K562 (cell line): ENCODE measurements at regions not wholly inside any gene's neighbourhood (a gene's known extent, or its start where the extent isn't known, plus 50 kb on each side); places are given as distances from the start of the nearest gene placed in this dataset.

Experiments
- ATAC-seq: fragments of 200-7000 bp; cut with Tn5 transposase; 3 replicates; pipeline ENCODE4 v1.9.1; 2020; ENCODE audit warnings: moderate library complexity
- BruUV-seq: library from RNA; stranded (reverse); fragments of 400-500 nt; replicated peaks from 2 replicates; lab custom pipeline; 2021; lab: Mats Ljungman, UMichigan
- CTCF ChIA-PET: fragments of 300-600 bp; formaldehyde crosslinking; extraction: SDS; loops from one replicate; lab custom pipeline; 2021; ENCODE audit warnings: low intra/inter-chr PET ratio; lab: Yijun Ruan, JAX
- POLR2A ChIA-PET: fragments of 300-600, 350-650 bp; sonication (Branson Sonifier 250); formaldehyde crosslinking; extraction: SDS; loops from one replicate; lab custom pipeline; 2021; ENCODE audit warnings: antibody characterized with exemption, inconsistent platforms; lab: Yijun Ruan, JAX
- DNase-seq, 4 experiments: peaks; one replicate each; pipeline versions ENCODE4 v3.0.0 to v3.0.0-alpha.2; 2011 to 2018; ENCODE audit warnings: low spot score in 3 of 4, mixed read lengths in 3 of 4; ENCODE audit errors: extremely low read depth in 1 of 4
- FAIRE-seq: peaks from 2 replicates; lab custom pipeline; 2011; peaks lifted over from hg19 to GRCh38; lab: Jason Lieb, UNC
- H2AFZ ChIP-seq: 2 replicates; pipeline ENCODE4 v1.6.0; 2011; ENCODE audit warnings: low read depth, low read length, control low read depth, inconsistent platforms
- H3K27ac ChIP-seq: fragments of 200-600 bp; 3 replicates; pipeline ENCODE4 v1.8.0; 2011; ENCODE audit warnings: low read depth, mild to moderate bottlenecking, control low read depth, inconsistent platforms, low read length, moderate library complexity, mixed read lengths; ENCODE audit errors: extremely low read depth
- H3K27me3 ChIP-seq, 2 experiments: fragments of 300-600 bp in 1 of 2; 2 replicates in 1 of 2; 3 replicates in 1 of 2; pipeline versions ENCODE4 v1.6.0 to v1.8.0; 2011; ENCODE audit warnings: inconsistent platforms in 2 of 2, low read length in 2 of 2, mild to moderate bottlenecking in 1 of 2, mixed read lengths in 1 of 2, moderate library complexity in 1 of 2; ENCODE audit not compliant: control insufficient read depth in 2 of 2, insufficient read depth in 2 of 2
- H3K36me3 ChIP-seq: fragments of 300-600 bp; 3 replicates; pipeline ENCODE4 v1.8.0; 2011; ENCODE audit warnings: mild to moderate bottlenecking, low read length, inconsistent platforms; ENCODE audit not compliant: control insufficient read depth, insufficient read depth
- H3K4me1 ChIP-seq, 2 experiments: fragments of 200-600 bp in 1 of 2; replicated peaks in 1 of 2; 2 replicates in 1 of 2; 3 replicates in 1 of 2; pipeline versions ENCODE4 v1.5.1 to v1.8.0; 2011; ENCODE audit warnings: inconsistent platforms in 2 of 2, low read length in 2 of 2, mild to moderate bottlenecking in 1 of 2, mixed read lengths in 1 of 2, moderate library complexity in 1 of 2; ENCODE audit not compliant: control insufficient read depth in 2 of 2, insufficient read depth in 2 of 2
- H3K4me2 ChIP-seq: 2 replicates; pipeline ENCODE4 v1.6.1; 2011; ENCODE audit warnings: low read length, control low read depth, inconsistent platforms, mixed read lengths; ENCODE audit not compliant: insufficient read depth
- H3K4me3 ChIP-seq: fragments of 200-600 bp; sonication (generic), shearing (Covaris generic); 2 replicates; pipeline ENCODE4 v1.5.1; 2016; ENCODE audit warnings: control low read depth, inconsistent platforms
- H3K79me2 ChIP-seq: fragments of 200-600 bp; 3 replicates; pipeline ENCODE4 v1.8.0; 2011; ENCODE audit warnings: low read length, inconsistent platforms; ENCODE audit not compliant: control insufficient read depth, insufficient read depth
- H3K9ac ChIP-seq, 2 experiments: 2 replicates each; pipeline versions ENCODE4 v1.6.0 to v1.6.1; 2011; ENCODE audit warnings: low read depth in 2 of 2, low read length in 2 of 2, control low read depth in 1 of 2, inconsistent platforms in 1 of 2, mild to moderate bottlenecking in 1 of 2, mixed read lengths in 1 of 2; ENCODE audit not compliant: insufficient read depth in 1 of 2
- H3K9me1 ChIP-seq: one replicate; pipeline ENCODE4 v1.6.0; 2011; ENCODE audit warnings: inconsistent platforms, mild to moderate bottlenecking, low read length, moderate library complexity; ENCODE audit not compliant: control insufficient read depth, insufficient read depth
- H3K9me3 ChIP-seq: replicated peaks from 2 replicates; pipeline ENCODE4 v1.5.1; 2011; ENCODE audit warnings: low read depth, low read length, inconsistent platforms; ENCODE audit not compliant: control insufficient read depth, insufficient read depth
- H4K20me1 ChIP-seq: replicated peaks from 2 replicates; pipeline ENCODE4 v1.6.1; 2011; ENCODE audit warnings: low read length, inconsistent platforms, mixed read lengths; ENCODE audit not compliant: control insufficient read depth, insufficient read depth
- ATF7 ChIP-seq: fragments of 450-650 bp; IDR thresholded peaks from 2 replicates; pipeline ENCODE4 v1.7.1; 2014; ENCODE audit warnings: mild to moderate bottlenecking, moderate library complexity
- CHD4 ChIP-seq: fragments of 200-600 bp; sonication (generic); IDR thresholded peaks from 3 replicates; pipeline ENCODE4 v1.6.1; 2012; ENCODE audit warnings: low read depth, mild to moderate bottlenecking, mixed read lengths, low read length, inconsistent platforms; ENCODE audit not compliant: insufficient read depth, insufficient replicate concordance, poor library complexity, severe bottlenecking
- ETV5 ChIP-seq: sonication (generic); formaldehyde crosslinking; IDR thresholded peaks from 2 replicates; pipeline ENCODE4 v1.4.0; 2020; ENCODE audit warnings: low read depth, mild to moderate bottlenecking, missing genetic modification reagents
- GMEB1 ChIP-seq: fragments of 250-450 bp; sonication (Bioruptor Pico); IDR thresholded peaks from 2 replicates; pipeline ENCODE4 v1.4.0; 2020; ENCODE audit warnings: mild to moderate bottlenecking
- JUND ChIP-seq, 2 experiments: IDR thresholded peaks; 2 replicates in 1 of 2; 3 replicates in 1 of 2; pipeline ENCODE4 v1.6.1; 2011; ENCODE audit warnings: borderline replicate concordance in 2 of 2, low read depth in 2 of 2, low read length in 2 of 2, improper control_type of control experiment in 1 of 2, missing biosample characterization in 1 of 2, missing genetic modification characterization in 1 of 2, missing genetic modification reagents in 1 of 2
- NFE2L1 ChIP-seq: fragments of 450-650 bp; IDR thresholded peaks from 2 replicates; pipeline ENCODE4 v1.6.1; 2016; ENCODE audit warnings: missing genetic modification characterization, low read depth, mild to moderate bottlenecking, missing compliant biosample characterization, moderate library complexity, borderline replicate concordance
- TCFL5 ChIP-seq: fragments of 250-450 bp; sonication (Bioruptor Pico); conservative IDR thresholded peaks from 2 replicates; pipeline ENCODE4 v1.6.1; 2021; ENCODE audit warnings: mild to moderate bottlenecking, moderate library complexity, matching md5 sums
- THRAP3 ChIP-seq: fragments of 450-650 bp; IDR thresholded peaks from 2 replicates; pipeline ENCODE4 v1.6.1; 2016; ENCODE audit warnings: mild to moderate bottlenecking, inconsistent platforms, borderline replicate concordance
- ZNF146 ChIP-seq: IDR thresholded peaks from one replicate; pipeline ENCODE4 v1.6.1; 2018; ENCODE audit warnings: missing compliant biosample characterization; ENCODE audit not compliant: unreplicated experiment
- ZNF780A ChIP-seq: fragments of 250-450 bp; sonication (Bioruptor Pico); IDR thresholded peaks from 2 replicates; pipeline ENCODE4 v1.5.0; 2021; ENCODE audit warnings: mild to moderate bottlenecking
- WGBS: fragments of 100-300 bp; shearing (Covaris generic); methylation state at CpG from one replicate; pipeline ENCODE4 v1.1.6; 2016; ENCODE audit warnings: low coverage, mixed read lengths; ENCODE audit not compliant: insufficient coverage; ENCODE audit errors: missing lambda C conversion rate; 5-methylcytosine and 5-hydroxymethylcytosine counted together
- in situ Hi-C: fragments of 300-500 bp; cut with MboI; formaldehyde crosslinking; loops from 4 replicates; pipeline ENCODE4 v1.15.0; 2018; ENCODE audit warnings: inconsistent platforms, mixed read lengths
- intact Hi-C: fragments of 100-400 bp; cut with micrococcal nuclease; formaldehyde crosslinking; loops from 2 replicates; pipeline ENCODE4 v1.14.2; 2022

- DNase-seq = no peak
- ChIA-PET POLR2A (no interaction called here), CTCF (no interaction called here)
- Histone ChIP-seq H3K9me1 (no peaks in the 10 kb centered on the region), H2AFZ (no peak overlapping the region), H3K36me3 (no peaks in the 10 kb centered on the region), H3K9me3 (no peaks in the 10 kb centered on the region), H3K79me2 (no peaks in the 10 kb centered on the region), H3K27ac (no peak overlapping the region), H4K20me1 (no peaks in the 10 kb centered on the region), H3K4me1 (no peaks in the 10 kb centered on the region), H3K4me2 (no peak overlapping the region)
- no TSS peak for BruUV-seq
- TF ChIP-seq JUND (IDR thresholded peaks at IDR 0.05; ENCODE audit: borderline replicate concordance, low read depth, low read length) (no peak), JUND (tag; IDR thresholded peaks at IDR 0.05; ENCODE audit: borderline replicate concordance, low read depth, low read length) (no peak), NFE2L1 (tag) (no peak), GMEB1 (no peak), THRAP3 (no peak), CHD4 (no peak), ATF7 (no peak), ETV5 (no peak), TCFL5 (CRISPR knock-in tag) (no peak), ZNF146 (CRISPR knock-in tag) (no peak), ZNF780A (no peak)
- TF ChIP-seq, all 486 proteins: peak for 0
- H3K9ac ChIP-seq = no peak overlapping the region
- WGBS = 0% methylated on average over 2 of the region's 2 CpGs
- no peak for FAIRE-seq
- in situ Hi-C loops (no loop called here), intact Hi-C loops (no loop called here)
- no peaks in the 10 kb centered on the region for H3K27me3 ChIP-seq
- no peak for ATAC-seq
- no peak overlapping the region for H3K4me3 ChIP-seq
Measured at GRCh38 chr4:165604181-165604580, 225.4 kb downstream of the CPE start.
